ENCODE measurements at regions not wholly inside any gene's neighbourhood (a gene's known extent, or its start where the extent isn't known, plus 50 kb on each side); places are given as distances from the start of the nearest gene placed in this dataset.
"Not testable (repeated sequence)": the region's sequence is repeated elsewhere in the genome, so short reads cannot be mapped to it uniquely, and the experiment has no call there.

DNA sequence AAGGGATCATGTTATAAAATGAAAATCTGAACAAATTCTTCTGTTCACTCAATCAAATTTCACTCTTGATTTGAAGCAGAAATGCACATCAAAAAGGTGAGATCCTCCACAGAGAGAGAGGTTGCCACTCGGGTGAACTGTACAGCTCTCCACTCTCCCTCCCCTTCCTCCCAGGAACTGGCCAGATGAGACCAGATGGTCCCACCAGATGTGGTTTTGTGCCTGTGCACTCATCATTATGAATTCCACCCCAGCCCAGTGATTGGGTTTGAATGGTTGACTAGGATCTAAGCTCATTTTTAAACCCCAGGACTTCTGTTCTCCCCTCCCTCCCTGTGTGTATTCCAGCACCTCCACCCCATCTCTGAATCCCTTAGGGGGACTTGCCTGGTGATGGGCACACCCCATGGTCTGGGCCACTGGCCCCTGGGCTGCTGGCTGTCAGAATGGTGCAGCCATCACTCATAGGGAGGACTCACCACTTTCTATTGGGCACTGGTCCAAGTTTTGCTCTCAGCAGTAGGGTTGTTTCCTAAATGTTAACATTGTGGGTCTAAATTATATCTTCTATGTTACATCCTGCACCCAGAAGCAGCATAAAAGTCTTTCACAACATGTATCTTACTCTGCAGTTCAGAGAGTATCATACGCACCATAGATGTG, 393.1 kb downstream of the TNS3 start:
- peak; percentile 85 for DNase-seq

DNA sequence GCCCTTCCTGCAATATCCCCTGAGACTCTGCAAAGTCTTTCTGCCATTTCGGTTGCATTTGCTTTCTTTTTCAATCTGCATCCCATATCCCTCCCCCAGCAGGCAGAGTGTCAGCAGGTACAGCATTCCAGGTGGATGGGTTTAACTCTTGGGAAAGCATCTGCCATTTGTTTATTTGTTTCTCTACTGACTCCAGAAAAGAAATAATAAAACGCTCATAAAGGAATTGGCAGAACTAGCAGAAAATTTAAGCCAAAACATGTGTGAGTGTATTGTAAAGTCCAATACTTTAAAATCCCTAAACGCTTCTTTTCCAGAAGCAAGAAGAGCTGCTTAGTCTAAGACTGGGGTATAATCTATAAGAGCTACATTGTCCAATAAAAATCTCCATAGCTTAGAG, 393.8 kb downstream of the TNS3 start:
- peak; percentile 82 for DNase-seq

DNA sequence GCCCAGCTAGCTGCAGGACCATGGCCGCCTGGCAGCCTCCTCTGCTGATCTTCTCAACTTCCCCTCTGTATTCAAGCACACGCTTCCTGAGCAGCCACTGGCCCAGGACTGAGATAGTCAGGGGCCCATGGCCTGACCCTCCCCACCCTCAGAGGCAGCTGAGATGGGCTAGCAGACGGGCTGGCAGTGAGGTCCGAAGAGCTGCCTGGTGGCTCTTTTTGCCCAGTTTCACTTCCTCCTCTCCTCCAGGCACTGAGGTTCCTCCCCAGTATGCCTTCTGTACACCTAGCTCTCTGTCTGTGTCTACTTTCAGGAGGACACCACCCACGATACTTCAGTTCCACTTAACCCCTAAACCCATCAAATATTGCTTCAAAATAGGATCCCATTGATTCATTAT, 395.6 kb downstream of the TNS3 start:
- no peak for DNase-seq

DNA sequence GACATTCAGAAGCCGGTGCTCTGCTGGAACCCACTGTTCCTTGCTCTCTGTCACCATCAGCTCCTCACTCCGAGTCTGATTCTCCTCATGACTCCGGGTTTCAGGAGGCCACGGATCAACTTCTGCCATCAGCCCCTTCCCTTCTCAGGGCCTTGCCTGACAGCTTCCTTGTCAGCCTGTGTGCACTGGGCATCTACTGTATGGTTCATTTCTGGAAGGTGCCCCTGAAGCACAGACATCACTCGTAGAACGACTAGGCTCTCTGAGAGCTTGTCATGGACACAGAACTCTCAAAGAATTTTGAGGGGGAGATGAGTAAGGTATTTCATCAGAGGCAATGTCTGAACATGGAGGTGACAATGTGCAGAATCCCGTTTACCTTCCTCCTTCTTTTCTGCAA, 396.1 kb downstream of the TNS3 start:
- DNase-seq = no peak

DNA sequence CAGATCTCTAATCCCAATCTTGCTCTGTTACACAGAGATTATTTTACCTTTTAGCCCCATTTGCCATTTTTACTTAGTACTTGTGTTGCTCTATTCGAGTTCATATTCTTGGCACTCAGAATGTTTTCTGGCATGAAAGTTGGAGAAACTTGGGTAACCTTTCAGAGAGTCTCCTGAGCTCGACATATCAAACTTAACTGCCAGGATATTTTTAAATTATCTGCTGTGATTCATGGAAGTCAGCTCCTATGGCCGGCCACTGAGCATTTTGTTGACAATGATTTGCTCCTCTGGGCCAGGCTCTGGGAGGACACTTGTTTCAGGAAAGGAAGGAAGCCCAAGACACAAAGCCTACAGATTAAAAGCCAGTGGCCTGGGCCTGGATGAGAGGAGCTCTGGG, 396.7 kb downstream of the TNS3 start:
- no peak for DNase-seq

DNA sequence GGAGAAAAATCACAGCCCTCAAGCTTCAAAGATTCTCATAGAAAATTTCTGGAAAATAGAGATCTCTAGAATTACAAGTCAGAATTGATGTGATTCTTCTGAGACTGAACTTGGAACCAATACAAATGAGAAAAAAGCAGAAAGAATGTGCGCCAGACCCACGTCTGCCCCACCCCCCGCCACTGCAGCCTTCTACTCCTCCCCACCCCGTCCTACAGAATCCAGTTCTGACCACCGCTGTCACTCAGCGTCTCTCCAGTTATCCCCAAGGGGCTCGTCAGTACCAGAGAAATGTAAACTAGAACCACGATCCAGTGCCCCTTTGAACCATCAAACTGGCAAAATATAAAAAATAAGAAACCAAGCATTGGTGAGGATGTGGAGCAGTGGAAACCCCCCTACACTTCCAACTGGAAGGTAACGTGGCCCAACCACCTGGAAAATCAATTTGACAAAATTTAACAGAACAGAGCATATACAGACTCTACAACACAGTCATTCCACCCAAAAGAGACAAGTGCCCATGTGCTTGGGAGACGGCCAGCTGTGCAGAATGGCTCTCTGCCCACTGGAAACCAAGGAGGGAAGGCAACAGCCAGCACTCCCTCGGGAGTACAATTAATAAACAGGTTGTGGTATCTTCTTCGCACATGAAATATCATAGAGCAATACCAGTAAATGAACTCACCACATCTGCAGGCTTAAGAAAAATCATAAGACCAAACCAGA, 397.9 kb downstream of the TNS3 start:
- peak; percentile 87 for DNase-seq

DNA sequence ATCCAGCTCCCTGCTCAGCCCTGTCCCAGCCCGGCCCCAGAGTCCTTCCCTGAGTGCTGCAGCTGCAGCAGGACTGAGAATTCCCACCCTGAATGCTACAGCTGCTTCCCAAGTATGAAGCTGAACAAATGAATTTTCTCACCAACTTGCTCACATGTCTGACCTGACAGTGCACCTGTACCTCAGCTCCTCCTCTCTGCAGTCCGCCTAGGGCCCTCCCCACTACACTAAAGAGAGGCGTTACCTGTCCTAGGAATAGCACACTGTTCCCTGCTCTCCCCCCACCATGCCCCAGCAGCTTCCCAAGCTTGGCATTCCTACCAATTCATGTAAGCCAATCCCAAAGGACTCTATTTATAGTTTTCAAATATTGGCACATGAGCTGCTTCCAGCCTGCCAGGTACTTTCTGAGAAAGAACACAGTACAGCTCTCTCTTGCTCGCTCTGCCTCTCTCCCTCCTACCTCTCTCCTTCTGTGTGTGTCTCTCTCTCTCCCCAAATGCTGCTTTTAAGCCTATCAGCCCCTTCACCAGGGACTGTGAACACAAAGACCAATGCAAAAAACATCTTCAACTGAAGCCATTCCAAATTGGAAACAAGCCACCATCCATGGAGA, 400.1 kb downstream of the TNS3 start:
- peak; percentile 72 for DNase-seq

DNA sequence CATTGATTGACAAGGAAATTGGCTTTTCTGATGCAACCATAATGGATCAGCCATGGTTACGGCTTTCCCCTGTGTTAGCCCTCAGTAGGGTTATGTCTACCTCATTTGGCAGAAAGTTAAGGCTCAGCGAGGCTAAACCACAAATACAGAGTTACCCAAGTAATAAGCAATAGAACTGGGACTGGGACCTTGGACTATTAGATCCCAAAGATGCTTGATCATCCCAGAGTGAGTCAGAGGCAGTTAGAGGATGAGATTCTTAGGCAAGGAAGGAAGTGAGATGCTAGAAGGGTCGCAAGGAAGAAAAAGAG, 401.4 kb downstream of the TNS3 start:
- DNase-seq = no peak

DNA sequence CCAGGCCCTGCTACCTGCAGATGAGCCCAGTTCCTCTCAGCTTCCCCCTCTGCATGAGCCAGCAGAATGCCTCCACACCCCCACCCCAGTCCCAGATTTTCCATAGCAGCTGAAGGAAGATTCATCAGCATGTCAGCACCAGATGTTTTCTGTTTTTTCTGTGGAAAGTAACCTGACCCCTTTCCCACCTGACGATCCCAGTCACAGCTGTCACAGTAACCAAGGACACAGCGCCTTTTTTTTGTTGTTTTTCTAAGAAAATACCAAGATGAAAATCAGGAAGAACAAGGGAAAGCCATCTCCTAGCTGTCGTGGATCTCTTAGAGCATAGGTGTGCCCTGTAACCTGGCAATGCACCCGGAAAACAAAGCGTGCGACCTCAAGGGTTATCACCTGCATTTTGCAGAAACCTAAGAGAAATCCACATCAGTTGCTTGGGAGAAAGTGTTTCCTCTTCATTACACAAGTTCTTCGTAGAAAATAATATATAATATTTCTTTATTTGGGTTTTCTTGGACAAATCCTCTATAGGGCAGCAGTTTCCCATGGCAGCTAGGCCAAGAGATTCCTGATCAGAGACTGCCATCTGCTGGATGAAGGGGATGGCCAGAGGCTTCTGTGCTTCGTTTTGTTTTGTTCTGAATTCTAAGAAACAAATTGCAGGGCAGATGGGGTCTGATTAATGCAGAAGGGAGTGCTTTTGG, 401.9 kb downstream of the TNS3 start:
- peak; percentile 96 for DNase-seq

DNA sequence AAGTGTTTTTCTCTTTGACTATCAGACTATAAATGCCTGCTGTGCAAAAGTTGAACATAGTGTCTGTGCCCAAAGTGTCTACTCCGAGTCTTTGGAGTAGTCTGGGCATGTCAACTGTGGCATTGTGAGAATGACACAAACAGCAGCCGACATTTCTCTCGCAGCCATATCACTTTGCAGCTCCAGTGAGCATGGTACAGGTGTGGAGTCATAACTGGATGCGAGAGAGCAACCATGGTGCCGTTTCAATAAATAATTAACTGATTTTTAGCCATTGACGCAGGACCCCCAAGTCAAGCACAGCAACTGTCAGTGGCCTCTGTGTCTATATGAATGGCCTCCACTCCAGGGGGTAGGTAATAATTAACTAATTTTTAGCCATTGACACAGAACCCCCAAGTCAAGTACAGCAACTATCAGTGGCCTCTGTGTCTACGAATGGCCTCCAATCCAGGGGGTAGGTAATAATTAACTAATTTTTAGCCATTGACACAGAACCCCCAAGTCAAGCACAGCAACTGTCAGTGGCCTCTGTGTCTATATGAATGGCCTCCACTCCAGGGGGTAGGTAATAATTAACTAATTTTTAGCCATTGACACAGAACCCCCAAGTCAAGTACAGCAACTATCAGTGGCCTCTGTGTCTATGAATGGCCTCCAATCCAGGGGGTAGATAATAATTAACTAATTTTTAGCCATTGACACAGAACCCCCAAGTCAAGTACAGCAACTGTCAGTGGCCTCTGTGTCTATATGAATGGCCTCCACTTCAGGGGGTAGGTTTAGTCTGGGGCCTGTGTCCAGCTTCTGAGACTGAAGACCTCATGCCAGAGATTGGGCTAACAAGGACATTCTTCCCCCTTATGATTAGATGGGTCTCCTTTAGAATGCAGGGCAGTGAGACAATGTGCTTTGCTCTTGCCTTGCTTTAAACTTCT, 409.0 kb downstream of the TNS3 start:
- not testable (repeated sequence) for DNase-seq

DNA sequence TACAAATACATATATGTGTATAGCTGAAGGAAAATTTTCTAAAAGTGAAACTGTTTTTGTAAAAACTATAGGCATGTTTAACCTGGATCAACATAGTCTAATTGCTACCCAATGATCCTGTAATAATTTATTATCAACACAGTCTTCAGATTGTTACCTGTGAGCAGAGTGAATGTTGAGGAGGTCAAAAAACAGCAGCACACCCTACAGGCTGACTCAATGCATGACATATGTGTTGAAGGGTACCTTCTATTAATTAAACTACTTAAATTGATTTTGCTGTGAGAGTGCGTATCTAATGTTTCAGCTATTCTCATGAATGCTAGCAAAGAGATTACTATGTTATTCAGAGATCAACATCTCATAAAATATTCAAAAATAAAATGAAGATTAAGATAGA, 411.4 kb downstream of the TNS3 start:
- no peak for DNase-seq

DNA sequence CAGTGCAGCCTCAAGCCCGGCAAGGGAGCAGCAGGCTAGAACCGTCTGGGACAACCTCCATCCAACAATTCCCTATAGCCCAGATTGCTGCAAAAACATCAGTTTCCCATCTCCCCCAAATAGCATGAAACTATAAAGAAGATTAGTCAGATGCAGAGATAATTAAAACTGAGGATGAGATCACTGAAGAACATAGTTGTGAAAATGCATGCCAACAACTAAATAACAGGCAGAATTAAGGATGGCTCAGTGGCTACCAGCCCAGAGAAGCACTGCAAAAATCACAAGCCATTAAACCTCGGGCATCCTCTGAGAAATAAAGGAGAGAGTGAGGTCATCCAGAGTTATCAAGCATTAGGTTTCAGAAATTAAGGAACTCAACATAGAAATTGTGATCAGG, 427.1 kb downstream of the TNS3 start:
- DNase-seq = no peak

DNA sequence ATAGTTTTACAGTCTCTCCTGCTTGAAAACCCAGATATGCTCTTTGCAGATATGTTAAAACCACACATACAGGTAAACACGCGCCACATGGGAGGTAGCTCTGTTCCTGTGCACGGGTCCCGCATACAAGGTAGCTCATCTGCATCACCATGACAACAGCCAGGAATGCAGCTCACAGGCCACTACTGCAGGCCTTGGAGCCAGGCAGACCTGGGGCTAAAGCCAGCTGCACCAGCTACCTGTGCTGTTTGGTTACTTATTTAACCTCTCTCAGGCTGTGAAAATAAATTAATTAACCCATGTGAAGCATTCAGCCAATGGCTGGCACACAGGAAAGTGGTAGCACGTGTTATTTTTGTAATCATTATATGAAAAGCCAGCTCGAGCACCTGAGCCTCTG, 428.3 kb downstream of the TNS3 start:
- DNase-seq = no peak

DNA sequence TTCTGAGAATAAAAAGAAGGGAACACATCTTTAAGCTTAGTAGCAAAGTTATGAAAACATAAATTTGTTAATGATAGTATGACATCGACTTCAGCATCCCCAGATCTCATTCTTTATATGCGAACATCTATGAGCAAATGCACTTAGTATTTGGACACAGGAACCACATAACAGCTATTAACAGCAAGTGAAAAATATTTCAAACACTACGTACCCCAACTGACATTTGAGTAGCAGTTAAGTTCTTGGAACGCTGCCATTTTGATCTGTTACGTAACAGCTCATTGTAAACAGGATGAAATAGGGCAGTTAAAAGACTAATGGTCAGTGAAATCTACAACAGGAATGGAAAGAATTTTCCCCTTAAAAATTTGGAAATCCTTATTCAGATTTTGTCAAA, 428.9 kb downstream of the TNS3 start:
- peak; percentile 63 for DNase-seq

DNA sequence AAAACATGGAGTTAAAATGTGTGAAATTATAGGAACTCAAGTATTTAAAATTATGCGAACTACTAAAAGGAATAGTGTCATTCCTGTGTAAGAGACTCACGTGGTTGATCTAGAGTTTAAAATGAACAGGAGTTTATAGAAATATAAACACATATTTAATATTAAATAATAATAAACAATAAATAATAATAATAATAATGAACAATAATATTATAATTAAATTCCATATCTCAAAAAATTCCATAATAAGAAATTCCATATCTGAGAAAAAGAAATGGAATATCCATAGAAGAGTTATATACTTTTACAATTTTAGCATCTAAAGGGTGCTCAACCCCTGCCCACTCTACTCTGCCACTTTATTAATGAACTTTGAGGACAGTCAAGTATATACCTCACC, 429.6 kb downstream of the TNS3 start:
- DNase-seq = no peak

DNA sequence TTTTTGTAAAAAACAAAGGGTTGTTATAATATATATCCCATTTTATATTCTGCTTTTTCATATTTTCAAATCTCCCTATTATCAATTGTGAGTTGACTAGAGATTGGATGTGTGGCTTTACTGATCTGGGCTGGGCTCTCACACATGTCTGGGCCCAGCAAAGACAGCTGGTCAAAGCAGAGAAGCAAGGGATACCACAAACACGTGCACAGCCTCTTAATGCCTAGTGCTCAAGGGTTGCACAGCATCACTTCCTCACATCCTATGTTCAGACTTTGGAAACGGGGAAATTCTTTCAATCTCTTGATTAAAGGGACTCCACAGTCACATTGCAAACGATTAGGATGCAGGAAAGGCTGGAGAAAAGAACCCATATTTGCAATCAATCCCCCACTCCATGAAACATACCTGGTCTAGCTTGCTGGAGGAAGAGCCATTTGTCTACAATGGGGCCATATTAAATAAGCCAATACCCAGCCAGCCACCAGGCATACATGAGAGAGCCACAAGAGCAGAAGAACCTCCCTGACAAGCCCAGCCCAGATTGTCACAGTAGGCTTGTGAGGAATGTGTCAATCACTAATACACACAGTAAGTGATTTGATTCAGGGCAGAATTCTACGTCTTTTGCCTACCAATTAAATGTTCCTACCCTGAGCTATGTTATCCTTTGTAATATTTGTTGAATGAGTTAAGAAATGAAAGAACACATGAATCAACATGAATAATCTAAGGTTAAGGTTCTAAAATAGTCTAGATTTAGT, 431.2 kb downstream of the TNS3 start:
- DNase-seq = no peak

DNA sequence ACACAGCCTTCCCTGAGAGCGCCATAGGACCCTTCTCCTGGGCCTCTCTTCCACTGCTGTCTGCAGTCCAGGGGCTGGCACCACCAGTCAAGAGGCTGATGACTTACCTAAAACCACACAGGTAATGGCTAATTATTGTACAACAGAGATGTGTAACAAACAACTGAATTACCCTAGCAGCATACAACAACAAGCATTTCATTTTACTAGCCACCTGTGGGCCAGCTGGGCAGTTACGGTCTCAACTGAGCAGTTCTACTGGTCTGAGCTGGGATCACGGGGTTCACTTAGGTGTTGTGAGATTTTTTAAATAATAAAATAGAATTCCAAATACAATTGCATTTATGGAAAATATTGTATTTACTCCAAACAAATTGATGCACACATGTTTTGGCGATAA, 431.9 kb downstream of the TNS3 start:
- no peak for DNase-seq

DNA sequence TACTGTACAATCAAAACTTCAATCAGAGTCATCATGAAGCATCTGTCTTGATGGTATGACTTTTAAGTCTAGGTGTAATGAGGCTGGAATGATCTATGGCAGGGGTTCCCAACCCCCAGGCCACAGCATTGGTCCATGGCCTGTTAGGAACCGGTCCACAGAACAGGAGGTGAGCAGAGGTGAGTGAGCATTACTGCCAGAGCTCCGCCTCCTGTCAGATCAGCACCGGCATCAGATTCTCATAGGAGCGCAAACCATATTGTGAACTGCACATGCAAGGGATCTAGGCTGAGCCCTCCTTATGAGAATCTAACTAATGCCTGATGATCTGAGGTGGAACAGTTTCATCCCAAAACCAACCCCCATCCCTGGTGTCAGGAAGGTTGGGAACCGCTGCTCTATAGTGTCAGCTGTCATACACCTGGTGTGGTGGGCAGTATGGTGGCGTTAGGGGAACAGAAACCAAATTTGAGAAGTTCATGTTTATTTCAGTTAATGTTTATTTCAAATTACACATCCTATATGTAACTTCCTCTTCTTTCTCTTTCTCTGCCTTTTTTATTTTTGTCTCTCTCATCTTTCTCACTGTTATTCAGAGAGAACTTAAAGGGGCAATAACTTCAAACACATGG, 432.6 kb downstream of the TNS3 start:
- DNase-seq = no peak

DNA sequence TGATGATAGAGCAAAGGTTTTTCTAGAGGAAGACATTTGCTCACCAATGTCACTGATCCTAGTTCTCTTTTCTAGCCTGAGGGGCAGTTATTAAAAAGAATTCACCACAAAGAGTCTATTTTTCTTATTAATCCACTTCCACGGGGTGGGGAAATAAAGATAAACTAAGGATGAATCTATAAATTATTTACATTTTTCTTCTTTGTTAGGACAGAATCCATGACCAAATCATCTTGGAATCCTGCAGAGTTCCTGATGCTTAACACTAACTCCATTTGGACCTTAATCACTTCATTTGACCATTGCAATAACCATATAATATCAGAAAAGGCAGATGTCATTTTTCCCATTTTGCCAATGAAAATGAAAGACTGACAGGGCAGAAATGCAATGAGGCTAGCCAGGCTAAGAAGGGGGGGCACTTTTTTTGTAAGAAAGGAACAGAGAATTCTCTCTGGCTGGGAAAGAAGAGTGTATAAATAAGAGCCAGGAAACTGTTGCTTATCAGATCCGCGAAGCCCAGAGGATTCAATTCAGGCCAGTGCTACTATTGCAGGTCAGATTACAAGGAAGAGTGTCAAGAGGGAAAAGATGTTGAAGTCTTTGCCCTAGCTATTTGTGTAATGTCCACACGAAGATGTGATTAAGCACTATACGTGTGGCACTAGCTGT, 433.2 kb downstream of the TNS3 start:
- DNase-seq = no peak

DNA sequence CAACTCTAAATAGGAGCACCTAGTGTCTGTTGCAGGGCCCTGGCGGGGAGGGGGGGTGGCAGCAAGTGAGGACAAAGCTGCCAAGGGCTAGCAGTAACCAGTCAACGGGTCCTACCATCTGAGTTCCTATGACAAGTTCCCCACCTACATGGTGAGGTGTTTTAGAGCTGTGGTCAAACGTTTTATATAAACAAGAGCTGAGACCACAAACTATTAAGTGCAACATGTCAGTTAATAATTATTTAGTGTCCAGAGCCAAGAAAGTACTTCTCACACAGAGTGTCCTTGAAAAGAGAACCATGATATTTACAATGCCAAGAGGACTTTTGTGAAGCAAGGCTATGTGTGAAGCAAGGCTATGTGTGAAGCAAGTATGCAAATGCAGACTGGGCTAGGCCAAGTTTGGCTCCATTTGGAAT, 434.7 kb downstream of the TNS3 start:
- DNase-seq = no peak

DNA sequence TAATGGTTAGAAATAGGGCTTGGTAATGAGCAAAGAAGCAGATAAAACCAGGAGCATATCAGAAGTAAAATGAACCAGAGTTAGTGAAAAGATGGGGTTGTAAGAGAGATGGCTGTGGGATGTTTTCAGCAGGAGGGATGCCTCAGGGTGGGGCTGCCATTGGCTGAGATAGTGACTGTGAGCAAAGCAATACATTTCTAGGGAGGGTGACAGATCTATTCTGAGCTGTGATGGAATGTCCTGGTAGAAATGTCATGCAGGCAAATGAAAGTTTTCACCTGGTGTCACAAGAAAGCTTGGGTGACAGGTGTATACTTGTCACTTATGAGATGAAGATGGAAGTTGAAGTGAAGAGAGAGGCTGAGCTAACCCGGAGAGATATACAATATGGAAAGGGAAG, 435.9 kb downstream of the TNS3 start:
- no peak for DNase-seq

All from NCI-H2171 treated with DMSO at 0.1 percent for 48 hours (cell line).